Stimulated activated CD4-positive, alpha-beta T cell treated with anti-CD3 and anti-CD28 coated beads, TNF-alpha, amount 100 ng/mL, for 24 hours (primary cell): ENCODE measurements at regions not wholly inside any gene's neighbourhood (a gene's known extent, or its start where the extent isn't known, plus 50 kb on each side); places are given as distances from the start of the nearest gene placed in this dataset.

Experiments
- DNase-seq, 3 experiments: peaks; one replicate each; pipeline ENCODE4 v3.0.0-alpha.2; 2020; ENCODE audit warnings: low read depth in 3 of 3

- DNase-seq = no peak
Observed at GRCh38 chr16:80041410-80041809, 440.9 kb upstream of the MAF start.

GRCh38 chr16:80040814-80041213 lies 440.3 kb upstream of the MAF start:
- no peak for DNase-seq

GRCh38 chr16:80040413-80040812 lies 439.9 kb upstream of the MAF start:
- no peak for DNase-seq

GRCh38 chr16:80039777-80040176 lies 439.2 kb upstream of the MAF start:
- DNase-seq = no peak

GRCh38 chr16:80038566-80038965 lies 438.0 kb upstream of the MAF start:
- no peak for DNase-seq

- no peak for DNase-seq
Observed at GRCh38 chr16:80034948-80035663, 434.6 kb upstream of the MAF start.

GRCh38 chr16:80034469-80034826 lies 433.9 kb upstream of the MAF start:
- DNase-seq = no peak

- DNase-seq = no peak
Observed at GRCh38 chr16:80033783-80034468, 433.4 kb upstream of the MAF start.

- DNase-seq = no peak
Observed at GRCh38 chr16:80029761-80030481, 429.4 kb upstream of the MAF start.

- no peak for DNase-seq
Observed at GRCh38 chr16:80029381-80029630, 428.8 kb upstream of the MAF start.

- no peak for DNase-seq
Observed at GRCh38 chr16:80028581-80029380, 428.2 kb upstream of the MAF start.

- DNase-seq = peak; percentile 8 to 62 (median 23)
Observed at GRCh38 chr16:80027007-80027965, 426.7 kb upstream of the MAF start.

- DNase-seq = no peak
Observed at GRCh38 chr16:80025236-80025635, 424.7 kb upstream of the MAF start.

- DNase-seq = no peak
Observed at GRCh38 chr16:80024443-80024842, 423.9 kb upstream of the MAF start.

GRCh38 chr16:80023865-80024264 lies 423.3 kb upstream of the MAF start:
- DNase-seq = no peak

GRCh38 chr16:80019395-80019794 lies 418.9 kb upstream of the MAF start:
- DNase-seq = no peak

GRCh38 chr16:80018466-80018865 lies 417.9 kb upstream of the MAF start:
- DNase-seq = no peak

- DNase-seq = no peak
Observed at GRCh38 chr16:80016731-80017326, 416.3 kb upstream of the MAF start.

GRCh38 chr16:80015566-80015965 lies 415.0 kb upstream of the MAF start:
- DNase-seq = no peak

GRCh38 chr16:80014241-80014939 lies 413.9 kb upstream of the MAF start:
- DNase-seq = no peak
